BLaER1 (cell line): ENCODE measurements at regions not wholly inside any gene's neighbourhood (a gene's known extent, or its start where the extent isn't known, plus 50 kb on each side); places are given as distances from the start of the nearest gene placed in this dataset.

Experiments
- H3K27ac ChIP-seq: shearing (Covaris generic); formaldehyde crosslinking; 2 replicates; pipeline ENCODE4 v1.8.1; 2022
- H3K27me3 ChIP-seq: shearing (Covaris generic); formaldehyde crosslinking; 2 replicates; pipeline ENCODE4 v1.8.1; 2022
- H3K36me3 ChIP-seq: shearing (Covaris generic); formaldehyde crosslinking; 2 replicates; pipeline ENCODE4 v1.8.1; 2022
- H3K4me1 ChIP-seq: shearing (Covaris generic); formaldehyde crosslinking; 2 replicates; pipeline ENCODE4 v1.8.1; 2022
- H3K4me2 ChIP-seq: shearing (Covaris generic); formaldehyde crosslinking; 2 replicates; pipeline ENCODE4 v1.8.1; 2022
- H3K4me3 ChIP-seq: shearing (Covaris generic); formaldehyde crosslinking; 2 replicates; pipeline ENCODE4 v1.8.1; 2022
- H3K9ac ChIP-seq: shearing (Covaris generic); formaldehyde crosslinking; 2 replicates; pipeline ENCODE4 v1.8.1; 2022
- H3K9me3 ChIP-seq: shearing (Covaris generic); formaldehyde crosslinking; 2 replicates; pipeline ENCODE4 v1.8.1; 2022
- H4K20me1 ChIP-seq: shearing (Covaris generic); formaldehyde crosslinking; 2 replicates; pipeline ENCODE4 v1.8.1; 2022
- Cebpa-rat ChIP-seq: shearing (Covaris generic); IDR thresholded peaks from 2 replicates; pipeline ENCODE4 v1.8.1; 2022

GRCh38 chr7:145169908-145170307, 334.1 kb upstream of the TPK1 start:
- Histone ChIP-seq H3K4me2 (no peak overlapping the region), H3K9me3 (no peaks in the 10 kb centered on the region), H3K27me3 (no peaks in the 10 kb centered on the region), H3K9ac (no peak overlapping the region), H4K20me1 (no peaks in the 10 kb centered on the region), H3K27ac (no peak overlapping the region), H3K4me3 (no peak overlapping the region), H3K36me3 (no peaks in the 10 kb centered on the region), H3K4me1 (no peaks in the 10 kb centered on the region)
- TF ChIP-seq Cebpa-rat, result no peak

- H3K27ac ChIP-seq, result no peak overlapping the region
- H3K9me3 ChIP-seq, result no peaks in the 10 kb centered on the region
- H3K36me3 ChIP-seq, result no peaks in the 10 kb centered on the region
- H3K9ac ChIP-seq, result no peak overlapping the region
- H3K4me2 ChIP-seq, result no peak overlapping the region
- H3K27me3 ChIP-seq, result no peaks in the 10 kb centered on the region
- no peak overlapping the region for H3K4me3 ChIP-seq
- no peaks in the 10 kb centered on the region for H4K20me1 ChIP-seq
- TF ChIP-seq Cebpa-rat, result no peak
- no peaks in the 10 kb centered on the region for H3K4me1 ChIP-seq
Measured at GRCh38 chr7:145168879-145169278, 333.0 kb upstream of the TPK1 start.

- no peak for TF ChIP-seq Cebpa-rat
- no peaks in the 10 kb centered on the region for H3K36me3 ChIP-seq
- no peak overlapping the region for H3K27ac ChIP-seq
- no peak overlapping the region for H3K4me2 ChIP-seq
- H3K27me3 ChIP-seq, result no peaks in the 10 kb centered on the region
- no peak overlapping the region for H3K4me3 ChIP-seq
- no peaks in the 10 kb centered on the region for H4K20me1 ChIP-seq
- H3K9ac ChIP-seq, result no peak overlapping the region
- H3K9me3 ChIP-seq, result no peaks in the 10 kb centered on the region
- no peaks in the 10 kb centered on the region for H3K4me1 ChIP-seq
Measured at GRCh38 chr7:145168427-145168826, 332.6 kb upstream of the TPK1 start.

DNA sequence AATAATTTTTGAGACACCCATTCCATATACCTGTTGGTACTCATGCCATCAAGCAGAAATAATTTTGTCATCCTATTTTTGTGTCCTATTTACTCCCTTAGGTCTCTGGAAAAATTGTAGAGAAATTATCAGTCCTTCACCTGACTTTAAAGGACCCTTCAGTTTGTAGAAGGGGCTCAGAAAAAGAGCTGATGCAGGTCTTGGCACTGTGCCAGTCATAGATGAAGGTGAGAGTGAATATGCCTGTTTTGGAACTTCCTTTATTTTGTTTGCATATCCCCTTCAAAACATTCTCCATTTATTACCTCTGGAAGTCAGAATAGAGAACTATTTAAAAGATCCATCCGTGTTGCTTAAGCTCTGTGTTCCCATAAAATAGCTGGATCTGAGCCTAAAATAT, 321.0 kb upstream of the TPK1 start:
- no peak overlapping the region for H3K27ac ChIP-seq
- TF ChIP-seq Cebpa-rat, result no peak
- H3K9me3 ChIP-seq, result no peaks in the 10 kb centered on the region
- no peaks in the 10 kb centered on the region for H4K20me1 ChIP-seq
- no peaks in the 10 kb centered on the region for H3K4me1 ChIP-seq
- H3K36me3 ChIP-seq, result no peaks in the 10 kb centered on the region
- H3K27me3 ChIP-seq, result no peaks in the 10 kb centered on the region
- no peak overlapping the region for H3K4me3 ChIP-seq
- no peak overlapping the region for H3K4me2 ChIP-seq
- H3K9ac ChIP-seq, result no peak overlapping the region

GRCh38 chr7:145152589-145152988, 316.7 kb upstream of the TPK1 start:
- Histone ChIP-seq H3K9ac (no peak overlapping the region), H3K4me1 (no peaks in the 10 kb centered on the region), H3K36me3 (no peaks in the 10 kb centered on the region), H3K4me2 (no peak overlapping the region), H3K4me3 (no peak overlapping the region), H3K9me3 (no peaks in the 10 kb centered on the region), H4K20me1 (no peaks in the 10 kb centered on the region), H3K27me3 (no peaks in the 10 kb centered on the region), H3K27ac (no peak overlapping the region)
- no peak for TF ChIP-seq Cebpa-rat

DNA sequence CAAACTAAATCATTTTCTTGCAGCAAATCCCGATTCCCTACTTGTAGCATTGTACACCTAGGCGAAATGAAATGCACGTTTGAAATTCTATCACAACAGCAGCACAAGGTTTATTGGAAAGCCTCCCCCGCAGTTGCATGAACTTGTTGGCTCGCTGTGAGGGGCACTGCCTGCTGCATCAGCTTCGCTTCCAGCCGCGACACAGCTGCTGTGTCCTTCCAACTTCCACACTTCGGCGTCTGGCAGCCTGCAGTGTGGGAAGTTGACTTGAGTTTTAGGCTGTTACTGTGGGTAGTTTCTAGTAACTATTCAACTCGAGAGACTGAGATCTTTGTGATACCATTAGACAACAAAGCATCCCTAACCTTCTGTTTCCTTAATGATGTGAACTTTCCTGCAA, 315.8 kb upstream of the TPK1 start:
- Histone ChIP-seq H3K4me1 (no peaks in the 10 kb centered on the region), H3K9ac (no peak overlapping the region), H4K20me1 (no peaks in the 10 kb centered on the region), H3K4me2 (no peak overlapping the region), H3K9me3 (no peaks in the 10 kb centered on the region), H3K36me3 (no peaks in the 10 kb centered on the region), H3K4me3 (no peak overlapping the region), H3K27ac (no peak overlapping the region), H3K27me3 (no peaks in the 10 kb centered on the region)
- no peak for TF ChIP-seq Cebpa-rat

GRCh38 chr7:145147865-145148264, 312.0 kb upstream of the TPK1 start:
- no peaks in the 10 kb centered on the region for H3K9me3 ChIP-seq
- H3K4me3 ChIP-seq, result no peak overlapping the region
- no peak for TF ChIP-seq Cebpa-rat
- H3K27ac ChIP-seq, result no peak overlapping the region
- H4K20me1 ChIP-seq, result no peaks in the 10 kb centered on the region
- no peaks in the 10 kb centered on the region for H3K27me3 ChIP-seq
- no peak overlapping the region for H3K9ac ChIP-seq
- H3K4me1 ChIP-seq, result no peaks in the 10 kb centered on the region
- no peak overlapping the region for H3K4me2 ChIP-seq
- H3K36me3 ChIP-seq, result no peaks in the 10 kb centered on the region

DNA sequence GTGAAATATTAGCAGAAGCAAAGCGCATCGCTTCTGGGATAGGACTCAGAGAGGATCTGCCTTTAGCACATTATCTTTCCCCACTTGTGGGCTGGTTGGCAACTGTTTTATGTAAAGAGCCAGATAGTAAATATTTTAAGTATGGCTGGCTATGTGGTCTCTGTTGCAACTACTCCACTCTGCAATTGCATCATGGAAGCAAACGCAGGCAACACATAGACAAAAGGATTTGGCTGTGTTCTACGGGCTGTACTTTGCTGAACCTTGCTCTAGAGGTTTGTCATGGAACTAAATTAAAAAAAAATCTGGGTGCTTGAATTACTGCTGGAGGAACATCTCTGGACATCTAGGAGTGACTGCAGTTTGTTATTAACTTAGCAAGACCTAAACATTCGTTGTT, 307.8 kb upstream of the TPK1 start:
- Histone ChIP-seq H3K4me3 (no peak overlapping the region), H3K9ac (no peak overlapping the region), H3K4me1 (no peaks in the 10 kb centered on the region), H3K36me3 (no peaks in the 10 kb centered on the region), H3K9me3 (no peaks in the 10 kb centered on the region), H3K4me2 (no peak overlapping the region), H3K27ac (no peak overlapping the region), H3K27me3 (no peaks in the 10 kb centered on the region), H4K20me1 (no peaks in the 10 kb centered on the region)
- TF ChIP-seq Cebpa-rat, result no peak

- Histone ChIP-seq H4K20me1 (no peaks in the 10 kb centered on the region), H3K36me3 (no peaks in the 10 kb centered on the region), H3K27me3 (no peaks in the 10 kb centered on the region), H3K4me1 (no peaks in the 10 kb centered on the region), H3K4me2 (no peak overlapping the region), H3K27ac (no peak overlapping the region), H3K9me3 (no peaks in the 10 kb centered on the region), H3K9ac (no peak overlapping the region), H3K4me3 (no peak overlapping the region)
- no peak for TF ChIP-seq Cebpa-rat
Measured at GRCh38 chr7:145134377-145134776, 298.5 kb upstream of the TPK1 start.

DNA sequence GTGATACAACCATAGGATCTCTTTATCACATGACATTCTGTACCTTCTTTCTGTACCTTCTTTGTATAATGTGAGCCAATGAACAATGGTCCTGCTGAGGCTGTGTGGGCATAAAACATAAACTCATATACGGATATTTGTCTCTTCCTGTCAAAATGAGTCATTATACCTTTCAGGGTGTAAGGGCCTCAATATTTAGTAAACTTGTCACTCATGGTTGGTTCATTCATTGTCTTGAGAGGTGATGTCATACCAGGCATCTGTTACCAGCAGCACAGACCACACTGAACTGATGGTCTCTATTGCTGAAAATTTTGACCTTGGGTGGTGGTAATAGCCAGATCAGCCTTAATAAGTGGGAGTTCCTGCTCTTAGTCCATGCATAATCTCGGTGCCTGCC, 287.6 kb upstream of the TPK1 start:
- H3K4me2 ChIP-seq, result no peak overlapping the region
- H3K9ac ChIP-seq, result no peak overlapping the region

GRCh38 chr7:145106001-145106400, 270.1 kb upstream of the TPK1 start:
- Histone ChIP-seq H3K27ac (no peak overlapping the region), H3K4me2 (no peak overlapping the region), H3K36me3 (no peaks in the 10 kb centered on the region), H3K4me3 (no peak overlapping the region), H3K9me3 (no peaks in the 10 kb centered on the region), H3K4me1 (no peaks in the 10 kb centered on the region), H3K27me3 (no peaks in the 10 kb centered on the region), H3K9ac (no peak overlapping the region), H4K20me1 (no peaks in the 10 kb centered on the region)
- no peak for TF ChIP-seq Cebpa-rat

More for the DNA sequence above, 287.6 kb upstream of the TPK1 start:
- Histone ChIP-seq H4K20me1 (no peaks in the 10 kb centered on the region), H3K27me3 (no peaks in the 10 kb centered on the region), H3K4me3 (no peak overlapping the region), H3K4me1 (no peaks in the 10 kb centered on the region), H3K36me3 (no peaks in the 10 kb centered on the region), H3K27ac (no peak overlapping the region), H3K9me3 (no peaks in the 10 kb centered on the region)
- TF ChIP-seq Cebpa-rat, result no peak
